Activated B cell treated with CpG ODN at 0.5 μM for 24 hours (primary cell): ENCODE measurements at regions not wholly inside any gene's neighbourhood (a gene's known extent, or its start where the extent isn't known, plus 50 kb on each side); places are given as distances from the start of the nearest gene placed in this dataset.
"Not testable (repeated sequence)": the region's sequence is repeated elsewhere in the genome, so short reads cannot be mapped to it uniquely, and the experiment has no call there.

Source experiments
- ATAC-seq: fragments of 200-7000 bp; cut with Tn5 transposase; one replicate; pipeline ENCODE4 v1.10.0; 2021; ENCODE audit warnings: low read depth, mild to moderate bottlenecking, moderate library complexity
- CTCF ChIA-PET: fragments of 350-600 bp; sonication (Branson Sonifier 250); formaldehyde crosslinking; loops from one replicate; lab custom pipeline; 2021; ENCODE audit warnings: antibody characterized with exemption; lab: Charles Lee
- POLR2A ChIA-PET: fragments of 350-600 bp; sonication (Branson Sonifier 250); formaldehyde crosslinking; loops from one replicate; lab custom pipeline; 2021; ENCODE audit warnings: antibody characterized with exemption; lab: Charles Lee
- DNase-seq: peaks from one replicate; pipeline ENCODE4 v3.0.0; 2022
- H3K27ac Mint-ChIP-seq: one replicate; pipeline ENCODE4 v1.8.0; 2020; ENCODE audit warnings: mixed read lengths
- H3K27me3 Mint-ChIP-seq: one replicate; pipeline ENCODE4 v1.8.0; 2021; ENCODE audit warnings: mixed read lengths
- H3K36me3 Mint-ChIP-seq: one replicate; pipeline ENCODE4 v1.8.0; 2021; ENCODE audit warnings: low read depth, mixed read lengths
- H3K4me1 Mint-ChIP-seq: one replicate; pipeline ENCODE4 v1.8.0; 2021; ENCODE audit warnings: mixed read lengths
- H3K4me3 Mint-ChIP-seq: one replicate; pipeline ENCODE4 v1.8.0; 2020; ENCODE audit warnings: mild to moderate bottlenecking, mixed read lengths
- H3K9me3 Mint-ChIP-seq: one replicate; pipeline ENCODE4 v1.8.0; 2020; ENCODE audit warnings: mixed read lengths
- intact Hi-C: fragments of 100-400 bp; cut with micrococcal nuclease; formaldehyde crosslinking; loops from one replicate; pipeline ENCODE4 v1.15.1; 2024
- TF ChIP-seq, protein P1 (sequence below): fragments of 200-600 bp; IDR thresholded peaks from one replicate; pipeline ENCODE4 v1.8.0; 2022; ENCODE audit warnings: antibody characterized with exemption, mild to moderate bottlenecking

DNA sequence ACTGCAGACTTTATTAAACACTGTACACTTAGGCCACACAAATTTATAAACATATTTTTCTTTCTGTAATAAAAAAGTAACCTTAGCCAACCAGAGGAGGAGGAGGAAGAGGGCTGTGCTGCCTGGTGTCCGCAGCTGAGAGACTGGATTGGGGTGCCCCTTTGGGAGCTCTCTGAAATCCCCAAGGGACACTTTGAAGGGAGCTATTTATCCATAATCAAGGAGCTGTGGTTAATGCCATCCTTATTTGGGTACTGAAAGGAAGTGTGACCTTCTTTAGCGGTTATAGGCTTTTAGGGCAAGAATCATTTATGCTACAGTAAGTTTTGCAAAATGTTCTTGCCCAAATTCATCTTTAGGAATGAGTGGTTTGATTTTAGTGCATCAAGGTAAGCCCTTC lies 125.8 kb downstream of the RASSF10 start:
- no peak for DNase-seq
- peaks cover 7% of the 10 kb centered on the region for H3K9me3 Mint-ChIP-seq
- H3K27me3 Mint-ChIP-seq: peaks cover 3% of the 10 kb centered on the region
- no peak for ATAC-seq
- intact Hi-C loops: no loop called here
- POLR2A ChIA-PET: no interaction called here
- TF ChIP-seq, protein P1, sequence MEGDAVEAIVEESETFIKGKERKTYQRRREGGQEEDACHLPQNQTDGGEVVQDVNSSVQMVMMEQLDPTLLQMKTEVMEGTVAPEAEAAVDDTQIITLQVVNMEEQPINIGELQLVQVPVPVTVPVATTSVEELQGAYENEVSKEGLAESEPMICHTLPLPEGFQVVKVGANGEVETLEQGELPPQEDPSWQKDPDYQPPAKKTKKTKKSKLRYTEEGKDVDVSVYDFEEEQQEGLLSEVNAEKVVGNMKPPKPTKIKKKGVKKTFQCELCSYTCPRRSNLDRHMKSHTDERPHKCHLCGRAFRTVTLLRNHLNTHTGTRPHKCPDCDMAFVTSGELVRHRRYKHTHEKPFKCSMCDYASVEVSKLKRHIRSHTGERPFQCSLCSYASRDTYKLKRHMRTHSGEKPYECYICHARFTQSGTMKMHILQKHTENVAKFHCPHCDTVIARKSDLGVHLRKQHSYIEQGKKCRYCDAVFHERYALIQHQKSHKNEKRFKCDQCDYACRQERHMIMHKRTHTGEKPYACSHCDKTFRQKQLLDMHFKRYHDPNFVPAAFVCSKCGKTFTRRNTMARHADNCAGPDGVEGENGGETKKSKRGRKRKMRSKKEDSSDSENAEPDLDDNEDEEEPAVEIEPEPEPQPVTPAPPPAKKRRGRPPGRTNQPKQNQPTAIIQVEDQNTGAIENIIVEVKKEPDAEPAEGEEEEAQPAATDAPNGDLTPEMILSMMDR: no peak
- CTCF ChIA-PET: no interaction called here
- no peaks in the 10 kb centered on the region for H3K4me1 Mint-ChIP-seq
- H3K27ac Mint-ChIP-seq: no peak overlapping the region
- H3K4me3 Mint-ChIP-seq: no peak overlapping the region
- H3K36me3 Mint-ChIP-seq: no peaks in the 10 kb centered on the region

DNA sequence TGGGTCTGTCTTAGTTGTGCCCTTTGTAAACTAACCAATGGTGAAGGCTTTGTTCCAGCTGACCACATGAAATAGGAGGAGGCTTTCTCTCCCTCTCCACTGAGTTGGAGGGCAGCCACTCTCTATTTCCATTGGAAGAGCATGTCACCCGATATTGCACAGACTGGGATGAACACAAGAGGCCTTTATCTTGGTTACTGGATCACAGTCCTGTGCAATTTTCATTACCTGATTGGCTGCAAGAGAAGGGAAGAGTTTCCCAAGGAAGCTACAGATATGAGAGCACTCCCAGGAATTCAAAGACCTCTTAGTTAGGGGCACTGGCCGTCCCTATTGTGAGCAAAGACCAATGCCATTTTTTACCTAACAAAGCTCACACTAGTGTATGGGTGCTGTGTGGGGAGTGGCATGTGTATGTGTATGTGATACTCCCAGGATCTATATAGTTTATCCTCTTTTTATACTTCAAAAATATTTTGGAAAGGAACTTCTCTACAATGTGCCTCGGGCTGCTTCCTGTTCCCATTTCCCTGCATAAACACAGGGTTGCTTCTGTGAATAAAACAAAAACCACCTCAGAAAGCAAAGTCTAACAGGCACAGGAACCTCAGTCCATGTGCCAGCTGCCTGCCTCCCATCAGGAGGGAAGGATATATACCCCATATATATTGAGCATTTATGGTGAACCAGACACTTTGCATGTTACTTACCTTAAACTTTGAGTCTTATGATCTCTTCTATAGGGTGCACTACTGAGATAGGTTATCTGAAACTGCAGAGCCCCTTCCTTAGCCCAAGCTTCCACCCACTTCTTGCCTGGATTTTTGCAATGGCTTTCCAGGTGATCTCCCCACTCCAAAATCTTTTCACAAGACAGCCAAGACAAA lies 126.5 kb downstream of the RASSF10 start:
- DNase-seq: no peak
- no peaks in the 10 kb centered on the region for H3K4me1 Mint-ChIP-seq
- intact Hi-C loops: no loop called here
- no peak overlapping the region for H3K27ac Mint-ChIP-seq
- TF ChIP-seq, protein P1: no peak
- CTCF ChIA-PET: no interaction called here
- peaks cover 5% of the 10 kb centered on the region for H3K9me3 Mint-ChIP-seq
- H3K27me3 Mint-ChIP-seq: peaks cover 3% of the 10 kb centered on the region
- POLR2A ChIA-PET: no interaction called here
- H3K36me3 Mint-ChIP-seq: no peaks in the 10 kb centered on the region
- no peak for ATAC-seq
- no peak overlapping the region for H3K4me3 Mint-ChIP-seq

DNA sequence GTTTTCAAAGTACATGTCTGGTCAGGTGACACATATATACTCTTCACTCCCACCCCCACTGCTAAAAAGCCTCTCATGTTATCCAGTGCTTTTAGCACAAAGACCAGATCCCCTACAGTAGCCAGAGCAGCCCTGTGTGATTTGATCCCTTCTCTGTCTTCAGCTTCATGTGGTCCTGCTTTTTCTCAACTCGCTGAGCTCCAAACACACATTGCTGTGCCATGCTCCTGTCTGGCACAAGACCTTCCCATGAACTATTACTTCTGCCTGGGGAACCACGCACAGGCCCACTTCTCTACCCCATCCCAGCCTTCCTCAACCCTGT lies 127.1 kb downstream of the RASSF10 start:
- Mint-ChIP-seq H3K36me3 (no peaks in the 10 kb centered on the region), H3K9me3 (peaks cover 5% of the 10 kb centered on the region)
- TF ChIP-seq, protein P1: no peak

DNA sequence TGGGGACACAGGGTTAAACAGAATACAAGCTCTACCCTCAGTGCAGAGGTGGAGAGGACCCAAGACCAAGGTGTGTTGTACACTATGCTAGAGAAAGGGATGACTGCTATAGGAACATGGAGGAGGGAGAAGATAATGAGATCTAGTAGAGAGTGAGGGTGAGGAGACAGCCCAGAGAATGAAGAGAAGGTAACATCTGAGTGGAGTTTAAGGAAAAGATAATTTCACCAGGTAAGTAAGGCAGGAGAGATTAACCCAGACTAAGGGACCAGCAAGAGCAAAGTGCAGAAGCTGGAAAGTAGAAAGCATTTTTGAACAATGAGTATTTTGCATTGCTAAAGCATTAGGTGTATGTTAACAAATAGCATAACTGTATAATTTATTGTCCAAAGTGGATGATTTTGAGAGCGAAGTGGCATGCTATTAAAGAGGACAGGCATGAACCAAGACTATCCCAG lies 128.8 kb downstream of the RASSF10 start:
- ChIA-PET POLR2A (no interaction called here), CTCF (no interaction called here)
- TF ChIP-seq, protein P1: no peak
- ATAC-seq (no peak), DNase-seq (no peak)
- H3K27ac Mint-ChIP-seq: no peak overlapping the region
- H3K9me3 Mint-ChIP-seq: peaks cover under 1% of the 10 kb centered on the region
- intact Hi-C loops: no loop called here
- H3K36me3 Mint-ChIP-seq: no peaks in the 10 kb centered on the region
- H3K27me3 Mint-ChIP-seq: peaks cover 3% of the 10 kb centered on the region
- no peaks in the 10 kb centered on the region for H3K4me1 Mint-ChIP-seq
- H3K4me3 Mint-ChIP-seq: no peak overlapping the region

More for the DNA sequence above, 127.1 kb downstream of the RASSF10 start:
- DNase-seq (no peak), ATAC-seq (no peak)
- Mint-ChIP-seq H3K4me1 (no peaks in the 10 kb centered on the region), H3K27me3 (peaks cover 3% of the 10 kb centered on the region), H3K4me3 (no peak overlapping the region), H3K27ac (no peak overlapping the region)
- ChIA-PET CTCF (no interaction called here), POLR2A (no interaction called here)
- intact Hi-C loops: no loop called here

DNA sequence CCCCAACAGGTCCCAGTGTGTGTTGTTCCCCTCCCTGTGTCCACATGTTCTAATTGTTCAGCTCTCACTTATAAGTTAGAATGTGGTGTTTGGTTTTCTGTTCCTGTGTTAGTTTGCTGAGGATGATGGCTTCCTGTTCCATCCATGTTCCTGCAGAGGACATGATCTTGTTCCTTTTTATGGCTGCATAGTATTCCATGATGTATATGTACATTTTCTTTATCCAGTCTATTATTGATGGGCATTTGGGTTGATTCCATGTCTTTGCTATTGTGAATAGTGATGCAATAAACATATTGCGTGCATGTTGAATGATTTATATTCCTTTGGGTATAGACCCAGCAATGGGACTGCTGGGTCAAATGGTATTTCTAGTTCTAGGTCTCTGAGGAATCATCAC lies 130.0 kb downstream of the RASSF10 start:
- ATAC-seq, H3K27me3 Mint-ChIP-seq, intact Hi-C loops, DNase-seq, POLR2A ChIA-PET, H3K9me3 Mint-ChIP-seq, H3K4me3 Mint-ChIP-seq, H3K4me1 Mint-ChIP-seq, H3K27ac Mint-ChIP-seq, CTCF ChIA-PET, H3K36me3 Mint-ChIP-seq: not testable (repeated sequence)
